GM08714 (cell line): ENCODE measurements at regions not wholly inside any gene's neighbourhood (a gene's known extent, or its start where the extent isn't known, plus 50 kb on each side); places are given as distances from the start of the nearest gene placed in this dataset.

ENCODE experiments used
- H3K4me3 ChIP-seq: fragments of 200-500 bp; sonication (Bioruptor generic); 2 replicates; pipeline ENCODE4 v1.5.1; 2014; ENCODE audit warnings: mild to moderate bottlenecking, low read length, inconsistent platforms
- ZNF274 ChIP-seq: IDR thresholded peaks from 2 replicates; pipeline ENCODE4 v1.6.1; 2012; ENCODE audit warnings: mild to moderate bottlenecking, low read depth, low read length

DNA sequence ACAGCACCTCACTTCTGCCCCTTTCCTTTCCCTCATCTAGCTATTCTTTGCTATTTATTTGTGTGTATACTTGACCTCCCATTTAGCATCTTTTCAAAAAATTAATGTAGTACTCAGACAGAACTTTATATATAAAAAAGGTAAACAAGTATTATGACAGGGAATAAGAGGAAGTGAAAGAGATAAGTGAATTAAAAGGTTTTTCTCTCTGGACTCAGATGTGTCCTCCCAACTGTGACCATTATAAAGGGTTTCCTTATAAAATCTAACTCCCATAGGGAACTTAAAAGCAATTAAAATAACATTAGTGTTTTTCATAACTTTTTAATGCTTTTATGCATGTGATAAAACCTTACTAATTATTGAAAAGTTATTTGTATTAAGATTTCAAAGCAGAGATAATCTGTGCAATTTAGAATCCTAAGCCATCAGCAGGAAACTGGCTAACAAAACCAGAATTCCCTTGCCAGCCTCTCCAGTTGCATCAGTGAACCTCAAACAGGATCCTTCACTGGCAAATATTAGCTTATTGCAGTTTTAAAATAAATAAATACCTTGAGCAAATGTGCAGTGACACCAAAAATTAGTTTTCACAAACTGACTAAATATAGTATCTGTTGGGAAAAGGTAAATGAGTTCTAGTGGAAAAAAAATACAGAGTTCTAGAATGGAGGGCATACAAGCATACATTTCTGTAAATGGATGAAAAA is 930.7 kb downstream of the BCL11A start:
- TF ChIP-seq ZNF274, result no peak
- no peak overlapping the region for H3K4me3 ChIP-seq

DNA sequence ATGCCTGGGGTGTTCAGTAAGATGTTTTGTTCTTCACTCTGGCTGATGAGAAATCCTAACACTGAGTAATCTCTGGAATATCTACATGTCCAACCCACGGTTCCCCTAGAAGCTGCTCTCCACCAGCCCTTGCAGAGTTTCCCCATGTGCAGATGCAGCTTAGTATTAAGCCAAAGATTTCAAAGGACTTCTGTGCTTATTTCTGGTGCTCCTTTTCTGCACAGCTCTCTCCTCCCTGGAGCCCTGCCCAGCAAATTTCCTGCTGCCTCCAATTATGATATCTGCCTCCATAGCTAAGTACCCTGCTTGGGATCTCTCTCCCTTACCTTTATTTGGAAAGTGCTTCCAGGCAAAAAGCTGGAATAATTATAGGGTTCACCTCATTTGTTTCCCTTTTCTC is 949.3 kb downstream of the BCL11A start:
- no peak overlapping the region for H3K4me3 ChIP-seq
- TF ChIP-seq ZNF274, result no peak

DNA sequence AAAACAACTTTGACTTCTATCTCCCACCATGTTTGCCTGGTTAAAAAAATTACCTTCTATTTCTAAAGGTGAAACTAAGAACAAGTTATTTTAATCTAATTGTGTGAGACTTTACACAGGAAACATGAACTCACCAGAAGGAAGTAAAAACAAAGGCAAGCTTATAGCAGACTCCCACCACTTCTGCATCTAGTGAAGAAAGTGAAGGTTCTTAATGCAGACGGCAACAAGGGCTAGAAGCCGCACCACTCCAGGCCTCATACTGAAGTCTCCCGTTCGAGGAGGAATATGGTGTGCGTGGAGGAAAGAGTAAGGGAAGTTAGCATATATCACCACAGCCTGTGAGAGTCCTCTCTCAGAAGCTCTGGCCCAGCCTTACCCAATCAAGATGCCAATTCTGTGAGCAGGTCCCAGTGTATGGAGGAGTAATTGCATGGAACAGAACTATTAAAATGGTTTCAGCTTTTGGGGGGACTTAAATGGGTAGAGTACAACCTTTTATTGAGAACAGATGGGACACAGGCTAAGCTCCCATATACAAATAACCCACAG is 958.7 kb downstream of the BCL11A start:
- no peak overlapping the region for H3K4me3 ChIP-seq
- no peak for TF ChIP-seq ZNF274

DNA sequence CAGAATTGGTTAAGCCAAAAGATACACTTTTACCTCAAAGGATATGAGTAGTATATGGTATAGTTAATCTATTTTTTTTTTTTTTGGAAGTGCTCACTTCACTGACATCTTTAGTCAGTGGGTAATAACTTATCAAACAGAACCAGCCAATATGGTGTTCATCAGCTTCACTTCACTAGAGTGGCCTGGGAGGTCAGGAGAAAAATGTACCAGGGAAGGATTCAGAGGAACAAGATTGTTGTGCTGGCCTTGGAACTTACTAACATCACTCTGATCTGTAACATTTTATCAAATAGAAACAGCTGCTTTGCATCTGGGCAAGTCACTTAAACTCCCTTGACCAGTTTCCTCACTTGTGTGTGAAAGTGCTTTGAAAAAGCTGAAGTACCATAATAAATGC is 962.7 kb downstream of the BCL11A start:
- H3K4me3 ChIP-seq, result no peak overlapping the region
- no peak for TF ChIP-seq ZNF274

DNA sequence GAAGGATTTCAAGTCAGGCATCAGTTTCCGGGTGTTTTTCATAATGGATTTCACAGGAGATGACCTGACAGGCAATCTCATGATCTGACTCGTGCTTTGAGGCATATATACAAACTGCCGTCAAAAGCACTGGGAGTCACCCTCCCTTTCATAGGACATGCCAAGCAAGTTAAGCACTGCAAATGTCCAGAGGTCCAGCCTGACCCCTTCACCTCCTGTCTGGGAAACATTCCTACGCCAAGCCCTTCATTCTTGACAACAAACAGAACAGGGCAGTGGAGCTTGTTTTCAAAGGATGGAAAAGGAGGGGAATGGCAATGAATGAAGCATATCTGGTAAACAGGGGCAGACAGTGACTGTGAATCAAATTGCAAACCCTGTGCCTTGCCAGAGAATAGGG is 963.6 kb downstream of the BCL11A start:
- no peak overlapping the region for H3K4me3 ChIP-seq
- TF ChIP-seq ZNF274, result no peak

DNA sequence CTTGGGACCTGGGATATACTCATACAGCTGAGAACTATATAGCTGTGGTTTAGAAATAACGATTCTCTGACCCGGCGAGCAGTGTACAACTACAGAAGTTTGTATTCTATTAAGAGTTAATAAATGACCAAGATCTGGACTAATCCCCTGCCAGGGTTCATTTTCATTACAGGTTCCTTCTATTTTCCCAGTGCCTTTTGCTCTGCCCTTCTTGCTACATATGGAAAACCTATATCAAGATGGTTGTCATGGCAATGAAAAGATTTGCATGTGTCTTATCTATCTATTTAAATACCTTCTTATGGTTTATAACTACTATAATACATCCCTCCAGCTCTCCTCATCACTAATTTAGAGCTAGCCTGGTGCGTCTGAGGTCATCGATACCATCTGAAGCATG is 965.2 kb downstream of the BCL11A start:
- no peak overlapping the region for H3K4me3 ChIP-seq
- no peak for TF ChIP-seq ZNF274

DNA sequence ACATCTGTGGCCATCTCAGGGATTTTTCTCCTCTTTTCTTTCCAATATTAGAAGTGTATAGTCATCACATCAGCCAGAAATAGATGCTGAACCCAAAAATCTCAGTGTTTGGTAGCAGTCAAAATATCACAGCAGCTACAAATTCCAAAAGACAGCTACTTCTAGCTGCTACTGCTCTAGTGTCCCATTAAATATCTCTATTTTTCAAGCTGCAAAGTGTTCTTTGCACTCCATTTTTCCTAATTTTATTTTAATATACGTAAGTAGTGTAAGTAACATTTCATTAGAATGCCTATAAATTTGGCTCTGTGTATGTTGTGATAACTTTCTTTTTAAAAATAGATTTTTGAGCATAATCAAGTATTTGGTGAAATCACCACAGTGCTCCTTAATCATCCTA is 967.3 kb downstream of the BCL11A start:
- no peak overlapping the region for H3K4me3 ChIP-seq
- TF ChIP-seq ZNF274, result no peak

DNA sequence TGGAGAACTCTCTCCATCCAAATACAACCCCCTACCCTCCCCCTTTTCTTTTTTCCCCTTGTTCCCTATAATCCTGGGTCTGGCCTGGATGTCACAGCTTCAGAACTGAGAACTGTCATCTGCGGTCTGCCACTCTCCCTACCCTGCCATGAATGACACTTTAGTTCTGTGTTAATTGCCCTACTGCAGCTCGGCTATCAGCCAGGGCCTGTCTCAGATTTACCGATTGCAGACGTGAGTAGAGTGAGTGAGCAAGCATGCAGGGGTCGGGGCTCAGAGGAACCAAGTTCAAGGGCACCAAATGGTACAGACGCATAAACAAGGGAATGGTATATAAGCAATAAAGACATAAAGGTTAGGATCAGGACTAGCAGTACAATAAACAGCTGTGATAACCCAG is 967.8 kb downstream of the BCL11A start:
- no peak for TF ChIP-seq ZNF274
- H3K4me3 ChIP-seq, result no peak overlapping the region

DNA sequence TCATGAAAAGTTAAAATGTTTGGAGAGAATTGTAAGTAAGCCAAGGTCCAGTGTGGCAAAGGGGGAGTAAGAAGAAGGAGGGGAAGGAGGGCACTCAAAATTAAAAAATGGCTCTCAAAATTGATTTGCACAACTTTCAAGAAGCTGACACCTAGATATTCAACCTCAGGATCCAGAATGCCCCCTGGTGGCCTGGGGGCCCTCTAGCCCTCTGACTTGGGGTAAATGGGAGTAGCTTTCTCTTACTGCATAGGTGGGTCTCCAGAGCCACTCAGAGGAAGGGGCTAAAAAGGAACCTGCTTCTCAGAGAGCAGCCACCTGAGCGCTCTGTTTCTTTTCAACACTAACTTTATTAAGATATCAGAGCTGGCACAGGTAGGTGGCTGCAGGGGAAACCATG is 968.5 kb downstream of the BCL11A start:
- no peak for TF ChIP-seq ZNF274
- no peak overlapping the region for H3K4me3 ChIP-seq

DNA sequence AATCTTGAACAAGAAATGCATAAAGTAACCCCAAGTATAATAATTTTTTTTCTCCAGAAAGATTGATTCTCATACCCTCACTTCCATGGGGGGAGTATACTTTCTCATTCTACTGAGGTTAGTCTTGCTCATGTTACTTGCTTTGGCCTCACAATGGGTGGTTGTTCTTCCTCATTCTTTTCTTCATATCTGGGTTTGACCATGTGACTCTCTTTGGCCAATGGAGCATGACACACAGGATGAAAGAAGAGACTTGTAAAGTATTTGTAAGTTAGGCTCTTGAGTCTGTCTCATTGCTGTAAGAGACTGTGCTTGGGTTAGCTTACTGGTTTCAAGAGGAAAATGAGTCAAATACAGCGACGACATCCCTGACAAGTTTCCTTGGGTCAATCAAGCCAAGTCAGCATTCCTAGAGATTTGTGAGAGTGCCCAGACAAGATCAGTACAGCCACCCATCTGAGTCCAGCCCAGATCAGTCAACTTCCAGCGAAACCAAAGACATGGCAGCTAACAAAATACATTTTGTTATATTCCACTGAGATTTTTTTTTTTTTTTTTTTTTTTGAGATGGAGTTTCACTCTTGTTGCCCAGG is 970.2 kb downstream of the BCL11A start:
- no peak for TF ChIP-seq ZNF274
- H3K4me3 ChIP-seq, result no peak overlapping the region

DNA sequence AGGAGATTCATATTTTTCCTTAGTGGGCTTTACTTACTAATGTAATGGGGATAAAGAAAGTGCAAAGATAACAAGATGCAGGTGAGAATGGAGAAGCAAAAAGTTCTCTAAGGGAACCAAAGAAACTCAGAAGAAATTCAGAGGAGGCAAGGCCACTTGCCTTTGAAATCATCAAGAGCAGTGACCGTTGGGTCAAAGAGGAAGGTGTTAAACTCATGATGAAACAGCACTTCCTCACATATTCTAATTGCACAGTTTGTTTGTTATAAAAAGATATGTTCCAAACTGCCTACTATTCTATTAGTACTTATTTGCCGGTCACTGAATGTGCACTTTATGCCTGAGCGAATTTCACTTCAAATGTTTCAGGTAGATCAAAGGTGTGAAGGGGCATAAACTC is 975.1 kb downstream of the BCL11A start:
- no peak overlapping the region for H3K4me3 ChIP-seq
- no peak for TF ChIP-seq ZNF274

DNA sequence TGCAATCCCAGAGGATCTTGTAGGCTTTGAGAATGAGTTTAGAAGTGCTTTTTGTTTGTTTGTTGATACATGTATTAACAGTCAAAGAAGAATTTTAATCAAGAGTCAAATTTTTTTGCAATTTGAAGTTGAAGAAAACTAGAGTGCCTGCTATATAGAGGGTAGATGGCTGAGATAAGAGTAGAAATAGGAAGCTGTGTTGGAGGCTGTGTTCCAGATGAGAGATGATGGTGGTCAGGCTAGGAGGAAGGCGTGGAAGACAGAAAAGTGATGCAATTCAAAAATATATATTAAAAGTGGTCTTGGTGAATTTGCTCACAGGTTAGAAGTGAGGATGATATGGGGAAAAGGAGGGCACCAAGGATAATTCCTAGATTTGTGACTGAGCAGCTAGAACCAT is 978.3 kb downstream of the BCL11A start:
- no peak overlapping the region for H3K4me3 ChIP-seq
- TF ChIP-seq ZNF274, result no peak

DNA sequence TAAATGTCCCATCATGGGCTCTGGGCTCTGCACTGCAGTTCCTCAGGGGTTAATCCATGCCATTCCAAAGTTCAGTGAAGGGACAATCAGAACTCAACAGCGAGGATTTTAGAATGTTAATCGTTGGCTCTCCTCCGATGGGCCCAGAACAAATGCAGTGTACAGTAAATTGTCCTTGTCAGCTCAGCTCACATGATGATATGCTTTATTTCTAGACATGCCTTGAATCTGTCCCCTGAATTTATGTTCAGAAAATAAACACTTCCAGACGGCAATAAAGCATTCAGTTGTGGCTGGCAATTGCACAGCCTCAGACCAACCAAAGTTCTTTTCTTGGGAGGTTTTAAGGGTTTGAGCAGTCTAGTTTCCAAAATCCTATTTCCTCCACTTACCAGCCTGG is 981.2 kb downstream of the BCL11A start:
- no peak for TF ChIP-seq ZNF274
- no peak overlapping the region for H3K4me3 ChIP-seq

DNA sequence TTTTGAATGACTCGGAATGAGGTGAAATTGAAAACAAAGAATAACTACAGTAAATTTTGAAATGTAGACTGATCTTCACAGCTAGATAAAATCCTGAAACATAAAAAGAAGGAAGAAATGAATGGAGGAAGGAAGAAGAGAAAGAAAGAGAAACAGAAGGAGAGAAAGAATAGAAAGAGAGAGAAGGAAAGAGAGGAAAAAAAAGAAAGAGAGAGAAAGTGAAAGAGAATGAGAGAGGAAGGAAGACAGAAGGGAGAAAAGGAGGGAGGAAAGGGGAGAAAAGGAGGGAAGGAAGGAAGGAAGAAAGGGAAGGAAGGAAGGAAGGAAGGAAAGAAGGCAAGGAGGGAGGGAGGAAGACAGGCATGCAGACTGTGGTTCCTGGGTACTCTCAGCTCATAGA is 982.6 kb downstream of the BCL11A start:
- no peak overlapping the region for H3K4me3 ChIP-seq
- no peak for TF ChIP-seq ZNF274

DNA sequence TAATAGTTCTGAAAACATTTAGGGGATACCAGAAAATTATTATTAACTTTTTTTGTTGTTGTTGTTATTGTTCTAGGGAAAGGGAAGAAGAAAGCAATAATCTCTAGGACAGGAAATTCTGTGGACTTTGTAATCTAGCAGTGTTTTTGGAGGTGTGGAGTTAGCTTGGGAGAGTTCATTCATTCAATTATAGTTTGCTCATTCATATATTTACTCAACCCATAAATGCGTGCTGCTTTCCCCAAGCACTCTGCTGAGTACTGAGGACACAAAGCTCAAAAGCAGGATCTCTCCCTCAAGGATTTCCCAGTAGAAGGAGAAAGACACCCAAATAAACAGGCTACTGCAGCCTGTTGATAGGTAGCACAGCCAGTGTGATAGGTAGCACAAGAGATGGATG is 984.3 kb downstream of the BCL11A start:
- no peak overlapping the region for H3K4me3 ChIP-seq
- no peak for TF ChIP-seq ZNF274
